GM12878 (cell line): ENCODE measurements at regions not wholly inside any gene's neighbourhood (a gene's known extent, or its start where the extent isn't known, plus 50 kb on each side); places are given as distances from the start of the nearest gene placed in this dataset.

Experiments used
- ATF2 ChIP-seq: IDR thresholded peaks from 2 replicates; pipeline ENCODE4 v1.6.1; 2012; ENCODE audit warnings: low read length, inconsistent platforms
- BCLAF1 ChIP-seq: fragments of 450-650 bp; IDR thresholded peaks from 2 replicates; pipeline ENCODE4 v1.6.1; 2017; ENCODE audit warnings: antibody characterized with exemption, mild to moderate bottlenecking, moderate library complexity
- CHD2 ChIP-seq: IDR thresholded peaks from 2 replicates; pipeline ENCODE4 v1.6.1; 2011; ENCODE audit warnings: low read depth, low read length, improper control_type of control experiment, borderline replicate concordance
- DPF2 ChIP-seq: fragments of 450-650 bp; IDR thresholded peaks from 2 replicates; pipeline ENCODE4 v1.6.1; 2017; ENCODE audit warnings: mild to moderate bottlenecking
- EZH2 ChIP-seq: IDR thresholded peaks from 2 replicates; pipeline ENCODE4 v1.6.1; 2012; ENCODE audit warnings: low read depth, mild to moderate bottlenecking, control low read depth, inconsistent platforms, low read length, borderline replicate concordance; ENCODE audit not compliant: control insufficient read depth
- FOXK2 ChIP-seq: fragments of 450-650 bp; IDR thresholded peaks from 2 replicates; pipeline ENCODE4 v1.6.1; 2017; ENCODE audit warnings: mild to moderate bottlenecking, moderate library complexity
- FOXM1 ChIP-seq: IDR thresholded peaks from 2 replicates; pipeline ENCODE4 v1.6.1; 2012; ENCODE audit warnings: low read depth, mild to moderate bottlenecking, inconsistent platforms, low read length, moderate library complexity
- JUND ChIP-seq: IDR thresholded peaks from 2 replicates; pipeline ENCODE4 v1.6.1; 2012; ENCODE audit warnings: low read depth, mild to moderate bottlenecking, low read length, improper control_type of control experiment, moderate library complexity
- KDM1A ChIP-seq: fragments of 200-600 bp; sonication (generic); IDR thresholded peaks from 2 replicates; pipeline ENCODE4 v1.6.1; 2016; ENCODE audit warnings: borderline replicate concordance
- NKRF ChIP-seq: fragments of 450-650 bp; conservative IDR thresholded peaks from 2 replicates; pipeline ENCODE4 v1.6.1; 2017; ENCODE audit warnings: mild to moderate bottlenecking, moderate library complexity
- PML ChIP-seq: IDR thresholded peaks from 2 replicates; pipeline ENCODE4 v1.6.1; 2012; ENCODE audit warnings: low read length, inconsistent platforms
- RELA ChIP-seq: fragments of 450-650 bp; IDR thresholded peaks from 2 replicates; pipeline ENCODE4 v1.8.0; 2014; ENCODE audit warnings: borderline replicate concordance; ENCODE audit not compliant: partially characterized antibody
- SMAD1 ChIP-seq: fragments of 450-650 bp; IDR thresholded peaks from 2 replicates; pipeline ENCODE4 v1.6.1; 2018; ENCODE audit warnings: mild to moderate bottlenecking, low read depth; ENCODE audit not compliant: partially characterized antibody
- SUZ12 ChIP-seq: fragments of 200-600 bp; sonication (generic); IDR thresholded peaks from one replicate; pipeline ENCODE4 v1.6.1; 2018; ENCODE audit warnings: antibody characterized with exemption, mild to moderate bottlenecking; ENCODE audit not compliant: unreplicated experiment
- TCF12 ChIP-seq: IDR thresholded peaks from 2 replicates; pipeline ENCODE4 v1.6.1; 2011; ENCODE audit warnings: low read depth, mild to moderate bottlenecking, low read length
- TCF3 ChIP-seq: IDR thresholded peaks from 2 replicates; pipeline ENCODE4 v1.6.1; 2012; ENCODE audit warnings: low read depth, mild to moderate bottlenecking, low read length, borderline replicate concordance; ENCODE audit not compliant: insufficient read depth
- TCF7 ChIP-seq: IDR thresholded peaks from 2 replicates; pipeline ENCODE4 v1.6.1; 2014; ENCODE audit warnings: antibody characterized with exemption, borderline replicate concordance
- YBX1 ChIP-seq: fragments of 450-650 bp; IDR thresholded peaks from 2 replicates; pipeline ENCODE4 v1.6.1; 2016; ENCODE audit warnings: antibody characterized with exemption
- YY1 ChIP-seq: IDR thresholded peaks from 2 replicates; pipeline ENCODE4 v1.6.1; 2011; ENCODE audit warnings: low read depth, mild to moderate bottlenecking, low read length
- ZNF622 ChIP-seq: fragments of 450-650 bp; IDR thresholded peaks from 2 replicates; pipeline ENCODE4 v1.6.1; 2017; ENCODE audit warnings: mild to moderate bottlenecking, inconsistent platforms
- TF ChIP-seq, protein P1 (sequence below): fragments of 450-650 bp; IDR thresholded peaks from 2 replicates; pipeline ENCODE4 v1.6.1; 2017; ENCODE audit warnings: mild to moderate bottlenecking, low read depth, inconsistent platforms; ENCODE audit not compliant: poor library complexity, severe bottlenecking
- TF ChIP-seq, protein P2 (sequence below): IDR thresholded peaks from 2 replicates; pipeline ENCODE4 v1.6.1; 2011; ENCODE audit warnings: low read depth, low read length, improper control_type of control experiment, borderline replicate concordance

DNA sequence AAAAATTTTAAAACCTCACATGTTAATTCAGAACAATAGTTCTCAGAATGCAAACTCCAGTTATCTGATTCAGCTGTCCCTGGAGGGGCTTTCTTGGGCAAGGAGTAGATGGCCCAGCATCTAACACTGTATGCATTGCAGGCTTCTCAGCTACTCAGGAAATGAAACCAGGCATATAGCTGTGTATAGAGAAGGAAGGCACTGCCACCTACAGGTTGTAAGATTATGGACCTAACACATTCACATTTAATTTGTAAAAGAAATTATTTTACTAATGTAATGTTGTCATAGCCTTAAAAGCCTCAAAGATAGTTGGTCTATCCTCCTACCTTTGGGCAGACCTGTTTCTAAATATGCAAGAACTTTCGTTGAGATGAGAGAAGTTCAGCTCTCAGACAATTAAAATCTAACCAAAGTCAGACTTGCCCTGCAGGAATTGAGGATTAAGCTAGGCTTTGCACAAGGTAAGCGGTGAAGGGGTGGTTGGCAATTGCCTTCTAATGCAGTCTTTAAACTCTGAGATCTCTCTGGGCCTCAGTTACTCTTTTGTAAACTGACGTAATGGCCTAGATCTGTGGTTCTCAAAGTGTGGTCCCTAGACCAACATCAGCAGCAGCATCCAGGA, 132.8 kb upstream of the SLC24A5 start (continued):
- no peak for TF ChIP-seq NKRF
- no peak for TF ChIP-seq SUZ12
- TF ChIP-seq FOXM1: no peak
- no peak for TF ChIP-seq PML
- no peak for TF ChIP-seq CHD2
- TF ChIP-seq ATF2: no peak; the same call in 1 of the 2 replicates
- no peak for TF ChIP-seq YBX1
- TF ChIP-seq KDM1A: no peak
- TF ChIP-seq FOXK2: no peak
- no peak for TF ChIP-seq DPF2
- TF ChIP-seq, protein P1, sequence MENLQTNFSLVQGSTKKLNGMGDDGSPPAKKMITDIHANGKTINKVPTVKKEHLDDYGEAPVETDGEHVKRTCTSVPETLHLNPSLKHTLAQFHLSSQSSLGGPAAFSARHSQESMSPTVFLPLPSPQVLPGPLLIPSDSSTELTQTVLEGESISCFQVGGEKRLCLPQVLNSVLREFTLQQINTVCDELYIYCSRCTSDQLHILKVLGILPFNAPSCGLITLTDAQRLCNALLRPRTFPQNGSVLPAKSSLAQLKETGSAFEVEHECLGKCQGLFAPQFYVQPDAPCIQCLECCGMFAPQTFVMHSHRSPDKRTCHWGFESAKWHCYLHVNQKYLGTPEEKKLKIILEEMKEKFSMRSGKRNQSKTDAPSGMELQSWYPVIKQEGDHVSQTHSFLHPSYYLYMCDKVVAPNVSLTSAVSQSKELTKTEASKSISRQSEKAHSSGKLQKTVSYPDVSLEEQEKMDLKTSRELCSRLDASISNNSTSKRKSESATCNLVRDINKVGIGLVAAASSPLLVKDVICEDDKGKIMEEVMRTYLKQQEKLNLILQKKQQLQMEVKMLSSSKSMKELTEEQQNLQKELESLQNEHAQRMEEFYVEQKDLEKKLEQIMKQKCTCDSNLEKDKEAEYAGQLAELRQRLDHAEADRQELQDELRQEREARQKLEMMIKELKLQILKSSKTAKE: no peak
- no peak for TF ChIP-seq TCF12
- no peak for TF ChIP-seq SMAD1
- no peak for TF ChIP-seq RELA
- no peak for TF ChIP-seq TCF7
- TF ChIP-seq ZNF622: no peak
- 0 out of 2 replicates have a peak, but pooled peaks have one; percentile 19 for TF ChIP-seq YY1
- TF ChIP-seq JUND: no peak
- no peak for TF ChIP-seq BCLAF1
- no peak for TF ChIP-seq EZH2
- TF ChIP-seq, protein P2, sequence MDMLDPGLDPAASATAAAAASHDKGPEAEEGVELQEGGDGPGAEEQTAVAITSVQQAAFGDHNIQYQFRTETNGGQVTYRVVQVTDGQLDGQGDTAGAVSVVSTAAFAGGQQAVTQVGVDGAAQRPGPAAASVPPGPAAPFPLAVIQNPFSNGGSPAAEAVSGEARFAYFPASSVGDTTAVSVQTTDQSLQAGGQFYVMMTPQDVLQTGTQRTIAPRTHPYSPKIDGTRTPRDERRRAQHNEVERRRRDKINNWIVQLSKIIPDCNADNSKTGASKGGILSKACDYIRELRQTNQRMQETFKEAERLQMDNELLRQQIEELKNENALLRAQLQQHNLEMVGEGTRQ: no peak
- TF ChIP-seq TCF3: no peak
